ENCODE measurements at regions not wholly inside any gene's neighbourhood (a gene's known extent, or its start where the extent isn't known, plus 50 kb on each side); places are given as distances from the start of the nearest gene placed in this dataset.

- no peaks in the 10 kb centered on the region for H3K27me3 ChIP-seq (ENCODE audit: control insufficient read depth in 3 of 3, insufficient read depth in 3 of 3, low read length in 2 of 3)
- no peaks in the 10 kb centered on the region for H3K9me3 ChIP-seq (ENCODE audit: control insufficient read depth in 4 of 4, insufficient read depth in 3 of 4, low read length in 3 of 4)
- WGBS, 2 donors = 91 to 100% methylated on average over 1 of the region's 1 CpG
- ATAC-seq (ENCODE audit: insufficient read depth, low FRiP score) (no peak), DNase-seq (no peak)
- no peak overlapping the region for H3K27ac ChIP-seq (ENCODE audit: low read depth in 1 of 2, low read length in 1 of 2)
- H3K4me1 ChIP-seq (ENCODE audit: control insufficient read depth in 5 of 5, insufficient read depth in 5 of 5, low read length in 5 of 5) = no peaks in the 10 kb centered on the region
- no peak for TF ChIP-seq CTCF (IDR thresholded peaks at IDR 0.05; ENCODE audit: control extremely low read depth, extremely low read depth)
- no peaks in the 10 kb centered on the region for H3K36me3 ChIP-seq (ENCODE audit: control insufficient read depth in 4 of 4, insufficient read depth in 4 of 4, low read length in 4 of 4)
- H3K4me3 ChIP-seq = no peak overlapping the region
- no peak overlapping the region for H3K9ac ChIP-seq (ENCODE audit: insufficient read depth in 1 of 2, low read length in 2 of 2)
Observed at GRCh38 chr4:177947607-177948006, 505.4 kb upstream of the AGA start.

- no peaks in the 10 kb centered on the region for H3K9me3 ChIP-seq (ENCODE audit: control insufficient read depth in 4 of 4, insufficient read depth in 3 of 4, low read length in 3 of 4)
- WGBS, 2 donors = 86 to 93% methylated on average over 4 of the region's 4 CpGs
- no peaks in the 10 kb centered on the region for H3K36me3 ChIP-seq (ENCODE audit: control insufficient read depth in 4 of 4, insufficient read depth in 4 of 4, low read length in 4 of 4)
- H3K27ac ChIP-seq (ENCODE audit: low read depth in 1 of 2, low read length in 1 of 2) = no peak overlapping the region
- no peak overlapping the region for H3K9ac ChIP-seq (ENCODE audit: insufficient read depth in 1 of 2, low read length in 2 of 2)
- H3K4me3 ChIP-seq = no peak overlapping the region
- no peaks in the 10 kb centered on the region for H3K4me1 ChIP-seq (ENCODE audit: control insufficient read depth in 5 of 5, insufficient read depth in 5 of 5, low read length in 5 of 5)
- H3K27me3 ChIP-seq (ENCODE audit: control insufficient read depth in 3 of 3, insufficient read depth in 3 of 3, low read length in 2 of 3) = no peaks in the 10 kb centered on the region
- DNase-seq (no peak), ATAC-seq (ENCODE audit: insufficient read depth, low FRiP score) (no peak)
- TF ChIP-seq CTCF (IDR thresholded peaks at IDR 0.05; ENCODE audit: control extremely low read depth, extremely low read depth) = no peak
Observed at GRCh38 chr4:177948853-177949252, 506.6 kb upstream of the AGA start.

GRCh38 chr4:177951026-177951425, 508.8 kb upstream of the AGA start:
- Histone ChIP-seq H3K27me3 (ENCODE audit: control insufficient read depth in 3 of 3, insufficient read depth in 3 of 3, low read length in 2 of 3) (no peaks in the 10 kb centered on the region), H3K9ac (ENCODE audit: insufficient read depth in 1 of 2, low read length in 2 of 2) (no peak overlapping the region), H3K4me3 (no peak overlapping the region), H3K4me1 (ENCODE audit: control insufficient read depth in 5 of 5, insufficient read depth in 5 of 5, low read length in 5 of 5) (no peaks in the 10 kb centered on the region), H3K36me3 (ENCODE audit: control insufficient read depth in 4 of 4, insufficient read depth in 4 of 4, low read length in 4 of 4) (no peaks in the 10 kb centered on the region), H3K27ac (ENCODE audit: low read depth in 1 of 2, low read length in 1 of 2) (no peak overlapping the region), H3K9me3 (ENCODE audit: control insufficient read depth in 4 of 4, insufficient read depth in 3 of 4, low read length in 3 of 4) (no peaks in the 10 kb centered on the region)
- ATAC-seq (ENCODE audit: insufficient read depth, low FRiP score) = no peak
- DNase-seq = no peak
- TF ChIP-seq CTCF (IDR thresholded peaks at IDR 0.05; ENCODE audit: control extremely low read depth, extremely low read depth) = no peak
- WGBS, 2 donors = 85 to 89% methylated on average over 2 of the region's 2 CpGs

- no peaks in the 10 kb centered on the region for H3K27me3 ChIP-seq (ENCODE audit: control insufficient read depth in 3 of 3, insufficient read depth in 3 of 3, low read length in 2 of 3)
- no peak for ATAC-seq (ENCODE audit: insufficient read depth, low FRiP score)
- H3K27ac ChIP-seq (ENCODE audit: low read depth in 1 of 2, low read length in 1 of 2) = no peak overlapping the region
- no peaks in the 10 kb centered on the region for H3K36me3 ChIP-seq (ENCODE audit: control insufficient read depth in 4 of 4, insufficient read depth in 4 of 4, low read length in 4 of 4)
- H3K4me3 ChIP-seq = no peak overlapping the region
- no peak for DNase-seq
- peaks cover 0 to 10% (median 0%) of the 10 kb centered on the region in 5 donors for H3K4me1 ChIP-seq (ENCODE audit: control insufficient read depth in 5 of 5, insufficient read depth in 5 of 5, low read length in 5 of 5)
- no peaks in the 10 kb centered on the region for H3K9me3 ChIP-seq (ENCODE audit: control insufficient read depth in 4 of 4, insufficient read depth in 3 of 4, low read length in 3 of 4)
- WGBS, 2 donors = 96% methylated on average over 2 of the region's 2 CpGs
- no peak overlapping the region for H3K9ac ChIP-seq (ENCODE audit: insufficient read depth in 1 of 2, low read length in 2 of 2)
- TF ChIP-seq CTCF (IDR thresholded peaks at IDR 0.05; ENCODE audit: control extremely low read depth, extremely low read depth) = no peak
Observed at GRCh38 chr4:177952723-177953122, 510.5 kb upstream of the AGA start.
